Bronchial epithelial cell (primary cell): ENCODE measurements at regions not wholly inside any gene's neighbourhood (a gene's known extent, or its start where the extent isn't known, plus 50 kb on each side); places are given as distances from the start of the nearest gene placed in this dataset.

ENCODE experiments used
- DNase-seq: peaks from one replicate; pipeline ENCODE4 v3.0.0-alpha.2; 2010; ENCODE audit warnings: low read depth
- FAIRE-seq: peaks from 2 replicates; lab custom pipeline; 2011; peaks lifted over from hg19 to GRCh38; lab: Jason Lieb, UNC
- H3K27me3 ChIP-seq: 2 replicates; pipeline ENCODE4 v1.5.1; 2011; ENCODE audit warnings: low read length; ENCODE audit not compliant: control insufficient read depth, insufficient read depth
- H3K36me3 ChIP-seq: 2 replicates; pipeline ENCODE4 v1.5.1; 2011; ENCODE audit warnings: low read length; ENCODE audit not compliant: control insufficient read depth, insufficient read depth
- H3K4me3 ChIP-seq: 2 replicates; pipeline ENCODE4 v1.5.1; 2011; ENCODE audit warnings: mild to moderate bottlenecking, low read depth, low read length, control low read depth
- TF ChIP-seq, protein P1 (sequence below): IDR thresholded peaks from 2 replicates; pipeline ENCODE4 v1.5.1; 2011; ENCODE audit warnings: mild to moderate bottlenecking, moderate library complexity, low read length, control low read depth, inconsistent platforms; ENCODE audit not compliant: insufficient read depth, severe bottlenecking

DNA sequence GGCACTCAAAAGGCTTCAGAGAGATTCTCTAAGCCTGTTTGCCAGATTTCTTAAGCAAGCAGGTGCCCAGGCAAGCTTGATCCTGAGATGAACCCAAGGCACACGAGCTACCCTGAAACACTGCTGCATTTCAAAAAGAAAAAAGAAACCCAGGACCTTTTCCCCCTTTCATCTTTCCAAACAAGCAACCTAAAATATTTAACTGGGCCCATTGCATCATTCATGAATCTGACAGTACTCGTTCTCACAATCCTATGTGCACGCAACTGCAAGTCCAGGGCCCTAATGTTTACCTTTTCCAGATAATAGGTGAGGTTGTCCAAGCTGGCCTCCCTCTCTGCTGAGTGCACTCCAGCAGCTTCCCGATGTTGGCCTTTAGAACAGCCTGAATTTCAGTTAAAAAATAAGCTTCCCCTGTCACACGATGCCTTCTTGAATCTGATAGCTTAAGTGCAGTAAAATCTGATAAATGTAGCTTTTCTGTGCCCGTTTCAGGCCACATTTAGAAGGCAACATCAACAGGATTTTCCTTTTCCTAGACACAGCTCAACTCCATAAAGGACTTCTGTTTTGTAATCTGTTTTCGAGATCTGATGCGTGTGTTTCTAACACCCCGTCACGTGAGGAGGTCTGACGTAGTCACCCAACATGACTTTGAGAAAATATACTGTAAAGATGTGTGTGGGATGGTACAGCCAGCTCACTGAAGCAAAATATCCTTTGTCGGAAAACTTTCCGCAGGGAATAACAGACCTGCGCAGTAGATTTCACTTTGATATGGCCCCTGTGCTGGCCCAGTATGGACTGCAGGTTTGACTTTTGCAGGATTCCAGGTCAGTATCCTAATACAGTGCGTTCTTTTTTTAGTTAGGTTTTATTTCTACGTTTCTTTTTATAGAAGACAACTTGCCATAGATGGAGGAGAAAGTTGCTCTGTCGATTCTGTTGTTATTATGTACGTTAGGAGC lies 55.1 kb upstream of the RASA2 start:
- FAIRE-seq: no peak
- H3K4me3 ChIP-seq: no peak overlapping the region
- TF ChIP-seq, protein P1, sequence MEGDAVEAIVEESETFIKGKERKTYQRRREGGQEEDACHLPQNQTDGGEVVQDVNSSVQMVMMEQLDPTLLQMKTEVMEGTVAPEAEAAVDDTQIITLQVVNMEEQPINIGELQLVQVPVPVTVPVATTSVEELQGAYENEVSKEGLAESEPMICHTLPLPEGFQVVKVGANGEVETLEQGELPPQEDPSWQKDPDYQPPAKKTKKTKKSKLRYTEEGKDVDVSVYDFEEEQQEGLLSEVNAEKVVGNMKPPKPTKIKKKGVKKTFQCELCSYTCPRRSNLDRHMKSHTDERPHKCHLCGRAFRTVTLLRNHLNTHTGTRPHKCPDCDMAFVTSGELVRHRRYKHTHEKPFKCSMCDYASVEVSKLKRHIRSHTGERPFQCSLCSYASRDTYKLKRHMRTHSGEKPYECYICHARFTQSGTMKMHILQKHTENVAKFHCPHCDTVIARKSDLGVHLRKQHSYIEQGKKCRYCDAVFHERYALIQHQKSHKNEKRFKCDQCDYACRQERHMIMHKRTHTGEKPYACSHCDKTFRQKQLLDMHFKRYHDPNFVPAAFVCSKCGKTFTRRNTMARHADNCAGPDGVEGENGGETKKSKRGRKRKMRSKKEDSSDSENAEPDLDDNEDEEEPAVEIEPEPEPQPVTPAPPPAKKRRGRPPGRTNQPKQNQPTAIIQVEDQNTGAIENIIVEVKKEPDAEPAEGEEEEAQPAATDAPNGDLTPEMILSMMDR: no peak
- no peaks in the 10 kb centered on the region for H3K27me3 ChIP-seq
- no peak for DNase-seq
- peaks cover 17% of the 10 kb centered on the region for H3K36me3 ChIP-seq

- TF ChIP-seq, protein P1: no peak
- Histone ChIP-seq H3K27me3 (no peaks in the 10 kb centered on the region), H3K4me3 (no peak overlapping the region), H3K36me3 (peaks cover 11% of the 10 kb centered on the region)
- DNase-seq (no peak), FAIRE-seq (no peak)
Measured at GRCh38 chr3:141432904-141433303, 53.9 kb upstream of the RASA2 start.

GRCh38 chr3:141434255-141434654 lies 52.6 kb upstream of the RASA2 start:
- no peaks in the 10 kb centered on the region for H3K27me3 ChIP-seq
- DNase-seq (no peak), FAIRE-seq (no peak)
- H3K4me3 ChIP-seq: no peak overlapping the region
- peaks cover 5% of the 10 kb centered on the region for H3K36me3 ChIP-seq
- TF ChIP-seq, protein P1: no peak

DNA sequence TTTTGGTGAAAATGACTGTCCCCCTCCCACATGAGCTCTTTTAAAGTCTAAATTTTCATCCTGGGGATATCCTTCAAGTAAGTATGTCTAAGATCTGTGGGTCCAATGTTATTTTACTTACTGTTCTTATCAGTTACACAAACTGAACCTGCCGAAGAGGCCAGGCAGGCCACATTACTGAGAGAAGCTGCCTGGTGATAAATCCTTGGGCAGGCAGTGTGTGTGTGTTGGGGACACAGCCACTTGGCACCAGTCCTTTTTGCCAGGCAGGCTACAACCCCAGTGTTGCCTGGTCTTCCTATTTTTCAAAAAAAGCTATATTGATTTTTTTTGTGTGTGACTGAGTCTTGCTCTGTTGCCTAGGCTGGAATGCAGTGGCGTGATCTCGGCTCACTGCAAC lies 50.6 kb upstream of the RASA2 start:
- no peak overlapping the region for H3K4me3 ChIP-seq
- DNase-seq (no peak), FAIRE-seq (no peak)
- H3K27me3 ChIP-seq: no peaks in the 10 kb centered on the region
- TF ChIP-seq, protein P1: no peak
- peaks cover 1% of the 10 kb centered on the region for H3K36me3 ChIP-seq
